ENCODE measurements at regions not wholly inside any gene's neighbourhood (a gene's known extent, or its start where the extent isn't known, plus 50 kb on each side); places are given as distances from the start of the nearest gene placed in this dataset.

DNA sequence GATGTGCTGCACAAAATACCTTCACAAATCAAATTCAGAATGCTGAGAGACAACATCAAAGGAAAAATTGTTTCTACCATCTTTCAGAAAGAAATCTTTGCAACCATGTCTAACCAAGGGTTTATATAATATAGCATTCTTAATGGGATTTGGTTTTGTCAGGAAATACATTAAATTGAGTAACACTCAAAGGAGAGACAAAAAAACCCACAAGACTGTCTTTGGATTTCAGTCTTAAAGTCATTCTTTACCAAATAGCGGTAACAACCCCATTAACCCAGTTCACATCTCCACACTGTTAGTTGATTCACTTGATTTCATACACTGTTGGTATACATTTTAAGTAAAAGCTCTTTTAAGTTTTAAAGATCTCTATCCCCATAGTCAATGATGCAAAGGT, 145.7 kb upstream of the EDNRA start:
- 77% methylated on average over 1 of the region's 1 CpG for WGBS (ENCODE audit: low lambda C conversion rate, missing lambda C conversion rate)
- Histone ChIP-seq H3K27ac (no peak overlapping the region), H3K4me1 (ENCODE audit: insufficient read depth) (no peaks in the 10 kb centered on the region), H4K20me1 (ENCODE audit: insufficient read depth, poor library complexity, severe bottlenecking) (no peaks in the 10 kb centered on the region), H3K9me2 (replicated peaks; ENCODE audit: insufficient read depth) (no peaks in the 10 kb centered on the region), H3K4me3 (no peak overlapping the region), H3K27me3 (no peaks in the 10 kb centered on the region), H3K79me2 (no peaks in the 10 kb centered on the region), H3K9me3 (ENCODE audit: low read depth) (no peaks in the 10 kb centered on the region), H3K4me2 (no peak overlapping the region), H2AFZ (no peak overlapping the region), H3K36me3 (replicated peaks; ENCODE audit: insufficient read depth, low read depth) (no peaks in the 10 kb centered on the region)
- DNase-seq (ENCODE audit: low spot score), result no peak
- TF ChIP-seq EZH2phosphoT487 (IDR thresholded peaks at IDR 0.05; ENCODE audit: low read depth, severe bottlenecking, unreplicated experiment), result no peak
- TF ChIP-seq, protein P1, sequence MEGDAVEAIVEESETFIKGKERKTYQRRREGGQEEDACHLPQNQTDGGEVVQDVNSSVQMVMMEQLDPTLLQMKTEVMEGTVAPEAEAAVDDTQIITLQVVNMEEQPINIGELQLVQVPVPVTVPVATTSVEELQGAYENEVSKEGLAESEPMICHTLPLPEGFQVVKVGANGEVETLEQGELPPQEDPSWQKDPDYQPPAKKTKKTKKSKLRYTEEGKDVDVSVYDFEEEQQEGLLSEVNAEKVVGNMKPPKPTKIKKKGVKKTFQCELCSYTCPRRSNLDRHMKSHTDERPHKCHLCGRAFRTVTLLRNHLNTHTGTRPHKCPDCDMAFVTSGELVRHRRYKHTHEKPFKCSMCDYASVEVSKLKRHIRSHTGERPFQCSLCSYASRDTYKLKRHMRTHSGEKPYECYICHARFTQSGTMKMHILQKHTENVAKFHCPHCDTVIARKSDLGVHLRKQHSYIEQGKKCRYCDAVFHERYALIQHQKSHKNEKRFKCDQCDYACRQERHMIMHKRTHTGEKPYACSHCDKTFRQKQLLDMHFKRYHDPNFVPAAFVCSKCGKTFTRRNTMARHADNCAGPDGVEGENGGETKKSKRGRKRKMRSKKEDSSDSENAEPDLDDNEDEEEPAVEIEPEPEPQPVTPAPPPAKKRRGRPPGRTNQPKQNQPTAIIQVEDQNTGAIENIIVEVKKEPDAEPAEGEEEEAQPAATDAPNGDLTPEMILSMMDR (IDR thresholded peaks at IDR 0.05; ENCODE audit: poor library complexity), result no peak
- no peak for TF ChIP-seq EZH2 (IDR thresholded peaks at IDR 0.05; ENCODE audit: borderline replicate concordance)

DNA sequence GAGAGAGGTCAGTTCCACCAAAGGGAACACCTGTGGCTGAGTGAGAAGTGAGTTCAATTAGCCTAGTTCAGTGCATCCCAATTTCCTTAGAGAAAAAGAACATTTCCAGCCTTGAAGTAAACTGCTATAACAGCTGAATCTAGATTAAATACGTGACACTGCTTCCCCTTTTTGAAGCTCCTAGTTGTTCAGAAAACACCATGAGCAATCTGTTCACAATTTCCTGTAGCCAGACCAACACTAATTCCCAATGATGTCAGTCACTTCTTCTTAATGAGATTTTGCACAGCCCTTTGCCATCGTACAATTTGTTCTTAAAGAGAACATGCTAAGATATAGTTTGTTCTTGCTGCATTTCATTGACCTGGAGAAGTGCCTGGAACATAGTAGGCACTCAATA, 144.6 kb upstream of the EDNRA start:
- no peaks in the 10 kb centered on the region for H3K36me3 ChIP-seq (replicated peaks; ENCODE audit: insufficient read depth, low read depth)
- H3K4me2 ChIP-seq, result no peak overlapping the region
- H3K79me2 ChIP-seq, result no peaks in the 10 kb centered on the region
- no peaks in the 10 kb centered on the region for H4K20me1 ChIP-seq (ENCODE audit: insufficient read depth, poor library complexity, severe bottlenecking)
- no peak for DNase-seq (ENCODE audit: low spot score)
- H3K9me3 ChIP-seq (ENCODE audit: low read depth), result no peaks in the 10 kb centered on the region
- no peaks in the 10 kb centered on the region for H3K9me2 ChIP-seq (replicated peaks; ENCODE audit: insufficient read depth)
- TF ChIP-seq, protein P1 (IDR thresholded peaks at IDR 0.05; ENCODE audit: poor library complexity), result no peak
- no peak for TF ChIP-seq EZH2 (IDR thresholded peaks at IDR 0.05; ENCODE audit: borderline replicate concordance)
- TF ChIP-seq EZH2phosphoT487 (IDR thresholded peaks at IDR 0.05; ENCODE audit: low read depth, severe bottlenecking, unreplicated experiment), result no peak
- no peaks in the 10 kb centered on the region for H3K27me3 ChIP-seq
- H3K4me3 ChIP-seq, result no peak overlapping the region
- no peak overlapping the region for H2AFZ ChIP-seq
- H3K27ac ChIP-seq, result no peak overlapping the region
- WGBS (ENCODE audit: low lambda C conversion rate, missing lambda C conversion rate), result 75% methylated on average over 2 of the region's 2 CpGs
- no peaks in the 10 kb centered on the region for H3K4me1 ChIP-seq (ENCODE audit: insufficient read depth)

DNA sequence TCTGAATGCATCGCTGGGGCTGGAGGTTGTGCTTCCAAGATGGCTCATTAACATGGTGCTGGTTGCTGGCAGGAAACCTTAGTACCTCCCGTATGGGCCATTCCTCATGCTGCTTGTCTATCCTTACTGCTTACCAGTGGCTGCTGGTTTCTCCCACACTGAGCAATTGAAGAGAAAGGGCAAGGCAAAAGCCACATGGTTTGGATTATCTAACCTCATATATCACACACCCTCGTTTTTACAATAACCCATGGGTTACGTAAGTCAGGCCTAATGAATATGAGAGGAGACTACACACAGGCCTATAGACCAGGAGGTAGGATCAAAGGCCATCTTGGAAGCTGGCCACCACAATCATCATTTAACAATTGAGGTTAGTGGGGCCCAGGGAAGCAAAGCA, 141.8 kb upstream of the EDNRA start:
- H3K4me1 ChIP-seq (ENCODE audit: insufficient read depth), result no peaks in the 10 kb centered on the region
- H4K20me1 ChIP-seq (ENCODE audit: insufficient read depth, poor library complexity, severe bottlenecking), result no peaks in the 10 kb centered on the region
- DNase-seq (ENCODE audit: low spot score), result no peak
- H3K79me2 ChIP-seq, result no peaks in the 10 kb centered on the region
- H3K9me2 ChIP-seq (replicated peaks; ENCODE audit: insufficient read depth), result no peaks in the 10 kb centered on the region
- H2AFZ ChIP-seq, result no peak overlapping the region
- no peaks in the 10 kb centered on the region for H3K9me3 ChIP-seq (ENCODE audit: low read depth)
- TF ChIP-seq, protein P1 (IDR thresholded peaks at IDR 0.05; ENCODE audit: poor library complexity), result no peak
- TF ChIP-seq EZH2 (IDR thresholded peaks at IDR 0.05; ENCODE audit: borderline replicate concordance), result no peak
- no peak for TF ChIP-seq EZH2phosphoT487 (IDR thresholded peaks at IDR 0.05; ENCODE audit: low read depth, severe bottlenecking, unreplicated experiment)
- no peaks in the 10 kb centered on the region for H3K36me3 ChIP-seq (replicated peaks; ENCODE audit: insufficient read depth, low read depth)
- H3K27ac ChIP-seq, result no peak overlapping the region
- no peak overlapping the region for H3K4me2 ChIP-seq
- H3K27me3 ChIP-seq, result no peaks in the 10 kb centered on the region
- no peak overlapping the region for H3K4me3 ChIP-seq
- WGBS (ENCODE audit: low lambda C conversion rate, missing lambda C conversion rate), result 75% methylated on average over 4 of the region's 4 CpGs

DNA sequence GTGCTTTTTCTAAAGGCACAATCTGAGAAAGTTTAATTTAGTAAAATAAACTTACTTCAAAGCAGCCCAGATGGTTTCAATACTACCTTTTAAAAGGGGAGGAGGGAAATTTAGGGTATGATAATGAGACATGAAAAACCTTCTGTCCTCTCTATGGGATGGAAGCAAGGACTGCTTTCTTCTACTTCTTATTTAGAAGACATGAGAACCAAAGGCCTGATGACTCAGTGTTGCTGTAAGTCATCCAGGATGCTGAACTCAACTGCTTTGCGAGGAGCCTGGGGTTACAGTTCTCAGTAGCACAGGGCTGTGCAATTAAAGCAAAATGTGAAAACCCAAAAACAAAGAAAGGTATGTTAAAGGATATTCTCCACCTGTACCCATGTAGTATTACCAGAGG, 140.8 kb upstream of the EDNRA start:
- H4K20me1 ChIP-seq (ENCODE audit: insufficient read depth, poor library complexity, severe bottlenecking), result no peaks in the 10 kb centered on the region
- H3K4me3 ChIP-seq, result no peak overlapping the region
- H3K4me2 ChIP-seq, result no peak overlapping the region
- no peak overlapping the region for H2AFZ ChIP-seq
- WGBS (ENCODE audit: low lambda C conversion rate, missing lambda C conversion rate), result 65% methylated on average over 1 of the region's 1 CpG
- H3K27ac ChIP-seq, result peak overlapping the region; percentile 54
- H3K4me1 ChIP-seq (ENCODE audit: insufficient read depth), result no peaks in the 10 kb centered on the region
- H3K9me2 ChIP-seq (replicated peaks; ENCODE audit: insufficient read depth), result no peaks in the 10 kb centered on the region
- DNase-seq (ENCODE audit: low spot score), result no peak
- TF ChIP-seq, protein P1 (IDR thresholded peaks at IDR 0.05; ENCODE audit: poor library complexity), result no peak
- TF ChIP-seq EZH2phosphoT487 (IDR thresholded peaks at IDR 0.05; ENCODE audit: low read depth, severe bottlenecking, unreplicated experiment) (no peak), EZH2 (IDR thresholded peaks at IDR 0.05; ENCODE audit: borderline replicate concordance) (no peak)
- H3K36me3 ChIP-seq (replicated peaks; ENCODE audit: insufficient read depth, low read depth), result no peaks in the 10 kb centered on the region
- H3K9me3 ChIP-seq (ENCODE audit: low read depth), result no peaks in the 10 kb centered on the region
- no peaks in the 10 kb centered on the region for H3K79me2 ChIP-seq
- no peaks in the 10 kb centered on the region for H3K27me3 ChIP-seq
